ENCODE measurements at regions not wholly inside any gene's neighbourhood (a gene's known extent, or its start where the extent isn't known, plus 50 kb on each side); places are given as distances from the start of the nearest gene placed in this dataset.

DNA sequence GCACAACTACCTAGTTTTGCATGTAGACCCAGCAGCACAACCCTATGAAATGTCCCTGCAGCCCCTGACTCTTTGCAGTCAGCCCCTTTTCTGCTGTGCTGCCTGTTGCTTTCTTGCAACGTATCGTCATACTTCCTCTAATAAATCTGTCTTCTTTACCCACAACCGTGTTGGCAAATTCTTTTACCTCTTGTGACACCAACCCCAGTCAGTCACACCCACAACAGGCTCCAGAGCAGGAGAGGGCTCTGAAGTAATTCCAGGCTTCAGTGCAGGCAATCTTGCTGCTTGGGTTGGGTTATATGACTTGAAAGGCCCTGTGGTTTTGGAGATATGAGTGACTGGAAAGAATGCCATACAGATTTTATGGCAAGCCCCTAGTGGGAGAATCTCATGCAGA is 79.1 kb upstream of the KCNH7 start:
- TF ChIP-seq EZH2phosphoT487 (conservative IDR thresholded peaks at IDR 0.05; ENCODE audit: low read length), result no peak
- H3F3A ChIP-seq (ENCODE audit: insufficient read depth), result no peaks in the 10 kb centered on the region; the same call in 1 of the 2 replicates
- H3K27ac ChIP-seq (ENCODE audit: low read depth, low read length), result no peak overlapping the region

GRCh38 chr2:162916286-162916801 is 77.8 kb upstream of the KCNH7 start:
- no peak overlapping the region for H3K4me3 ChIP-seq (ENCODE audit: insufficient read depth, low read length, poor library complexity, severe bottlenecking)

More for the DNA sequence above, 79.1 kb upstream of the KCNH7 start:
- H3K79me2 ChIP-seq (ENCODE audit: insufficient read depth, low read length), result no peaks in the 10 kb centered on the region
- no peaks in the 10 kb centered on the region for H3K27me3 ChIP-seq (ENCODE audit: low read length)
- no peak overlapping the region for H3K4me3 ChIP-seq (ENCODE audit: insufficient read depth, low read length, poor library complexity, severe bottlenecking)
- H3K9me3 ChIP-seq (ENCODE audit: insufficient read depth, low read length), result no peaks in the 10 kb centered on the region
- no peaks in the 10 kb centered on the region for H4K20me1 ChIP-seq (ENCODE audit: low read depth, low read length)
- no peak overlapping the region for H3K9ac ChIP-seq (ENCODE audit: low read length)
- no peaks in the 10 kb centered on the region for H3K9me2 ChIP-seq (replicated peaks; ENCODE audit: insufficient read depth, low read length)
- no peak overlapping the region for H2AFZ ChIP-seq (ENCODE audit: low read depth, low read length, severe bottlenecking)
- H3K36me3 ChIP-seq (ENCODE audit: low read length), result no peaks in the 10 kb centered on the region
- H3K4me2 ChIP-seq (ENCODE audit: low read depth, low read length, poor library complexity, severe bottlenecking), result no peak overlapping the region

DNA sequence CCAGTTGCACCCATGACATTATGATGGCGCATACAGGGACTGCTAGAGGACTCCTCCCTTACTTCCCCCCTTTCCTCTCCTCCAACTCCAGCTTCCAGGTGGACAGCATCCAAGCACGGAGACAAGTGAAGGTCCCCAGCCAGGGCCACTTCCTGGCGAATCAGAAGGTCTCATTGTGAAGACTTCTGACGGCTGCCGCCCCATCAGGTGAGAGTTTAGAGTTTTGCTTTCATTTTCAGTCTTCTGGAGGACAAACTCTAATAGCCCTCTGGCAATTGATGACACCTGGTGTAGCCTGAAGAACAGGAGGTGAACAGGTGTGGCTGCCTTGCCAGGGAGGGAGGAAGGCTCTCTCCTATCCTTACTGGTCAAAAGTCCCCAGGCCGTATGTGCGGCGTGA is 77.3 kb upstream of the KCNH7 start:
- Histone ChIP-seq H3K27me3 (ENCODE audit: low read length) (no peaks in the 10 kb centered on the region), H3K9ac (ENCODE audit: low read length) (no peak overlapping the region), H3K4me3 (ENCODE audit: insufficient read depth, low read length, poor library complexity, severe bottlenecking) (no peak overlapping the region), H3K9me2 (replicated peaks; ENCODE audit: insufficient read depth, low read length) (no peaks in the 10 kb centered on the region), H2AFZ (ENCODE audit: low read depth, low read length, severe bottlenecking) (no peak overlapping the region), H3K79me2 (ENCODE audit: insufficient read depth, low read length) (no peaks in the 10 kb centered on the region), H3K36me3 (ENCODE audit: low read length) (no peaks in the 10 kb centered on the region), H3K27ac (ENCODE audit: low read depth, low read length) (no peak overlapping the region), H4K20me1 (ENCODE audit: low read depth, low read length) (no peaks in the 10 kb centered on the region), H3K4me2 (ENCODE audit: low read depth, low read length, poor library complexity, severe bottlenecking) (no peak overlapping the region), H3K9me3 (ENCODE audit: insufficient read depth, low read length) (no peaks in the 10 kb centered on the region), H3F3A (ENCODE audit: insufficient read depth) (no peaks in the 10 kb centered on the region)
- no peak for TF ChIP-seq EZH2phosphoT487 (conservative IDR thresholded peaks at IDR 0.05; ENCODE audit: low read length)
- TF ChIP-seq, protein P1, sequence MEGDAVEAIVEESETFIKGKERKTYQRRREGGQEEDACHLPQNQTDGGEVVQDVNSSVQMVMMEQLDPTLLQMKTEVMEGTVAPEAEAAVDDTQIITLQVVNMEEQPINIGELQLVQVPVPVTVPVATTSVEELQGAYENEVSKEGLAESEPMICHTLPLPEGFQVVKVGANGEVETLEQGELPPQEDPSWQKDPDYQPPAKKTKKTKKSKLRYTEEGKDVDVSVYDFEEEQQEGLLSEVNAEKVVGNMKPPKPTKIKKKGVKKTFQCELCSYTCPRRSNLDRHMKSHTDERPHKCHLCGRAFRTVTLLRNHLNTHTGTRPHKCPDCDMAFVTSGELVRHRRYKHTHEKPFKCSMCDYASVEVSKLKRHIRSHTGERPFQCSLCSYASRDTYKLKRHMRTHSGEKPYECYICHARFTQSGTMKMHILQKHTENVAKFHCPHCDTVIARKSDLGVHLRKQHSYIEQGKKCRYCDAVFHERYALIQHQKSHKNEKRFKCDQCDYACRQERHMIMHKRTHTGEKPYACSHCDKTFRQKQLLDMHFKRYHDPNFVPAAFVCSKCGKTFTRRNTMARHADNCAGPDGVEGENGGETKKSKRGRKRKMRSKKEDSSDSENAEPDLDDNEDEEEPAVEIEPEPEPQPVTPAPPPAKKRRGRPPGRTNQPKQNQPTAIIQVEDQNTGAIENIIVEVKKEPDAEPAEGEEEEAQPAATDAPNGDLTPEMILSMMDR (IDR thresholded peaks at IDR 0.05; ENCODE audit: insufficient read depth, low read length, poor library complexity, severe bottlenecking), result no peak

More at GRCh38 chr2:162916286-162916801, 77.8 kb upstream of the KCNH7 start:
- H3K9ac ChIP-seq (ENCODE audit: low read length), result no peak overlapping the region
- H3K79me2 ChIP-seq (ENCODE audit: insufficient read depth, low read length), result no peaks in the 10 kb centered on the region
- no peaks in the 10 kb centered on the region for H3K9me3 ChIP-seq (ENCODE audit: insufficient read depth, low read length)
- no peak overlapping the region for H3K4me2 ChIP-seq (ENCODE audit: low read depth, low read length, poor library complexity, severe bottlenecking)
- TF ChIP-seq, protein P1 (IDR thresholded peaks at IDR 0.05; ENCODE audit: insufficient read depth, low read length, poor library complexity, severe bottlenecking), result no peak
- TF ChIP-seq EZH2phosphoT487 (conservative IDR thresholded peaks at IDR 0.05; ENCODE audit: low read length), result no peak
- H3K9me2 ChIP-seq (replicated peaks; ENCODE audit: insufficient read depth, low read length), result no peaks in the 10 kb centered on the region
- H3K36me3 ChIP-seq (ENCODE audit: low read length), result no peaks in the 10 kb centered on the region
- no peaks in the 10 kb centered on the region for H3F3A ChIP-seq (ENCODE audit: insufficient read depth)
- H4K20me1 ChIP-seq (ENCODE audit: low read depth, low read length), result no peaks in the 10 kb centered on the region
- H2AFZ ChIP-seq (ENCODE audit: low read depth, low read length, severe bottlenecking), result no peak overlapping the region
- no peak overlapping the region for H3K27ac ChIP-seq (ENCODE audit: low read depth, low read length)
- no peaks in the 10 kb centered on the region for H3K27me3 ChIP-seq (ENCODE audit: low read length)

DNA sequence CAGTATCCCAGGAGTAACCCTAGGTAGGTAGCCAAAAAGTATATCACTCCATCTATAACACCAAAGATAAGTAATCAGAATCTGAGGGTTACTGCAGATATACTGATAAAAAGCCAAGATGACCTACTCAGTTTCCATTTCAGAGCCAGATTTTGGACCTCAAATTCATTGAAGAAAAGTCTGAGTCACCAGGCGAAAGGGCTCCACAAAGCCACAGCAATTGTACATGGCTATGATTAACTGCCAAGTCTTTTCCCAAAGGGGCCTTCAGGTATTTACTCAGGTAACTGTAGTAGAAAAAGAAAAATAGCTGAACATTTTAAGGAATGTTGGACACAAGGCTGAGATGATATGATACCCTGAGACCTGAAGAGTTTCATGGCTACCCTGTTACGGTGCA is 75.6 kb upstream of the KCNH7 start:
- no peaks in the 10 kb centered on the region for H3K36me3 ChIP-seq (ENCODE audit: low read length)
- no peaks in the 10 kb centered on the region for H3F3A ChIP-seq (ENCODE audit: insufficient read depth)
- no peaks in the 10 kb centered on the region for H3K27me3 ChIP-seq (ENCODE audit: low read length)
- no peaks in the 10 kb centered on the region for H3K9me3 ChIP-seq (ENCODE audit: insufficient read depth, low read length)
- TF ChIP-seq EZH2phosphoT487 (conservative IDR thresholded peaks at IDR 0.05; ENCODE audit: low read length), result no peak
- TF ChIP-seq, protein P1 (IDR thresholded peaks at IDR 0.05; ENCODE audit: insufficient read depth, low read length, poor library complexity, severe bottlenecking), result no peak
- H3K9me2 ChIP-seq (replicated peaks; ENCODE audit: insufficient read depth, low read length), result no peaks in the 10 kb centered on the region
- no peaks in the 10 kb centered on the region for H4K20me1 ChIP-seq (ENCODE audit: low read depth, low read length)
- no peak overlapping the region for H3K4me3 ChIP-seq (ENCODE audit: insufficient read depth, low read length, poor library complexity, severe bottlenecking)
- H3K27ac ChIP-seq (ENCODE audit: low read depth, low read length), result no peak overlapping the region
- H3K79me2 ChIP-seq (ENCODE audit: insufficient read depth, low read length), result no peaks in the 10 kb centered on the region
- H2AFZ ChIP-seq (ENCODE audit: low read depth, low read length, severe bottlenecking), result no peak overlapping the region
- H3K9ac ChIP-seq (ENCODE audit: low read length), result no peak overlapping the region
- no peak overlapping the region for H3K4me2 ChIP-seq (ENCODE audit: low read depth, low read length, poor library complexity, severe bottlenecking)
